Stimulated activated naive CD8-positive, alpha-beta T cell treated with anti-CD3 and anti-CD28 coated beads, Interleukin-15, amount 100 ng/mL, for 72 hours (primary cell): ENCODE measurements at regions not wholly inside any gene's neighbourhood (a gene's known extent, or its start where the extent isn't known, plus 50 kb on each side); places are given as distances from the start of the nearest gene placed in this dataset.

Source experiments
- ATAC-seq: fragments of 150-1000 bp; cut with Tn5 transposase; 2 replicates; pipeline ENCODE4 v1.10.0; 2021; ENCODE audit warnings: mild to moderate bottlenecking, moderate library complexity
- DNase-seq, 2 donors: peaks; one replicate each; pipeline ENCODE4 v3.0.0; 2021 to 2022
- H3K27ac Mint-ChIP-seq, 2 donors: one replicate each; pipeline ENCODE4 v1.8.0; 2022; ENCODE audit warnings: mild to moderate bottlenecking in 2 of 2, mixed read lengths in 2 of 2, moderate library complexity in 2 of 2
- H3K27me3 Mint-ChIP-seq: one replicate; pipeline ENCODE4 v1.8.0; 2022; ENCODE audit warnings: mixed read lengths
- H3K4me1 Mint-ChIP-seq: one replicate; pipeline ENCODE4 v1.8.0; 2022; ENCODE audit warnings: mild to moderate bottlenecking, mixed read lengths
- H3K4me3 Mint-ChIP-seq, 2 donors: one replicate each; pipeline ENCODE4 v1.8.0; 2022; ENCODE audit warnings: mild to moderate bottlenecking in 2 of 2, mixed read lengths in 2 of 2, moderate library complexity in 1 of 2
- H3K9me3 Mint-ChIP-seq, 2 donors: one replicate each; pipeline ENCODE4 v1.8.0; 2022; ENCODE audit warnings: mixed read lengths in 2 of 2

DNA sequence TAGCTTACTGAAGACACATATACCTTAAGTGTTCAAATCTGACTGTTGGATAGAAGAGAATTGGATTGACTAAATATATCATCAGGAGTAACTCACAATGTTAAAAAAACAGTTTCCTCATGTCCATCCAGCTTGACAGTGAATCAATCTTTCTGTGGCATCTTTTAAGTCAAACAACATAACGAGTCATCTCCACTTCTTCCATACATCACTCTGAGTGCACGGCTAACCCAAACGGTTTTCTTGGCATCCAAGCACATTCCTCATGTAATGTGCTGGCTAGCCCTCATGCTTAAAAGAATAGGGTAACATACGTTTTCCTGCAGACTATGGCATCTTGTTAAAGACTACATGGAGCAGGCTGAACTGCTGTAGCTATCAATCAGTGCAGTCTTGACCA lies 291.5 kb upstream of the TRPC7 start:
- H3K4me1 Mint-ChIP-seq = no peaks in the 10 kb centered on the region
- no peak for ATAC-seq
- no peaks in the 10 kb centered on the region for H3K9me3 Mint-ChIP-seq
- DNase-seq = no peak
- H3K27me3 Mint-ChIP-seq = no peaks in the 10 kb centered on the region
- H3K27ac Mint-ChIP-seq = no peak overlapping the region
- no peak overlapping the region for H3K4me3 Mint-ChIP-seq

DNA sequence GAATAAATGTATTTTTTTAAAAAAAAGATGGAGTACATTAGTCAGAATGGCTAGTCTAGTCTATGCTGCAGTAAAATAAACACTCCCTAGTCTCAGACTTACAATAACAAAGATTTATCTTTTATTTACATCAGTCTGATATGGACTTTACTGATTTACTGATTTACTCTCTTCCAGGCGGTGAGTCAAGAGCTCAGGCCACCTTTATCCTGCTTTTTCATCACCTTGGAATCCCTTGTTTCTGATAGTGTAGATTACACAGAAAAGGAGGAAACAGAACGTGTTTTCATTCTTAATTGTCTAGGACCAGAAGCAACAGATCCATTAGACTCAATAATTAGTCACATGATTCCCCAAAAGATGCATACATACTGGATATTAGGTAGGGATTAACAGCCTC lies 290.1 kb upstream of the TRPC7 start:
- ATAC-seq (no peak), DNase-seq (no peak)
- Mint-ChIP-seq H3K4me1 (no peaks in the 10 kb centered on the region), H3K4me3 (no peak overlapping the region), H3K9me3 (no peaks in the 10 kb centered on the region), H3K27ac (no peak overlapping the region), H3K27me3 (no peaks in the 10 kb centered on the region)

DNA sequence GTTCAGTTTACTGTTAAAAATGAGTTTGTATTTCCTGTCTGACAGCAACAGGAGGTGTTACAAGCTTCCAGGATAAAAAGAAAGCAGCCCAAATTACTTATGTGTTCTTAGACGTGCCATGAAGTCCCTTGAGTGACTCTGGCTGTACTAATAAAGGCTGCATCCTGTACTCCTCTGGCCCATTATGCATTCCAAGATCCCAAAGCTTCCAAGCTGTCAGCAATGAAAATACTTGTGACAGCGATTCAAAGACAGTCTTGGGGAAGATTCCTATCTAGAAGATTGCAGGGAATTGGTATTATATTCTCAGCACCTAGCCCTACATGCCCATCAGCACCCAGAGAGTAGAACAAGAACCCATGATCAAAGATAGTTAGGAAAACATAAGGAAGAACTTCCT lies 281.6 kb upstream of the TRPC7 start:
- peaks cover 0 to 6% of the 10 kb centered on the region in 2 donors for H3K9me3 Mint-ChIP-seq
- no peaks in the 10 kb centered on the region for H3K4me1 Mint-ChIP-seq
- H3K27ac Mint-ChIP-seq = no peak overlapping the region
- DNase-seq (no peak), ATAC-seq (no peak)
- no peaks in the 10 kb centered on the region for H3K27me3 Mint-ChIP-seq
- H3K4me3 Mint-ChIP-seq = no peak overlapping the region

DNA sequence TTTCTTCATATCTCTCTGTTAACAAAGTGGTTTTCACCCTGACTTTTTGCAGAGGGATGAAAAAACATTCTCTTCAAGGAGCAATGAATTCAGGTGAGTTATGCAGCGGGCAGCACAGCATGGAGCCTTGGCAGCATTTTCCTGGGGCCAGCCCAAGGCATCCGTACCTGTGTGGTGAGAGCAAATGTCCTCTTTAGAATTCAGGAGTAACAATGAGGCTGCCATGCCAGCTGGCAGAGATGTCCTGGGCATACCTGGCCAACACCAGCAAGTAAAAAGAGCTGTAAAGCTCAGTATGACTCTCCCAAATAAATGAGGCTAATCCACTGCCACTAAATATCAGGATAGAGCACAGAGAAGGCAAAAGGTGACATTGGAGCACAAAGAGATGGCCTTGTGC lies 277.6 kb upstream of the TRPC7 start:
- H3K9me3 Mint-ChIP-seq = peaks cover 0 to 6% of the 10 kb centered on the region in 2 donors
- H3K4me1 Mint-ChIP-seq = no peaks in the 10 kb centered on the region
- H3K4me3 Mint-ChIP-seq = no peak overlapping the region

DNA sequence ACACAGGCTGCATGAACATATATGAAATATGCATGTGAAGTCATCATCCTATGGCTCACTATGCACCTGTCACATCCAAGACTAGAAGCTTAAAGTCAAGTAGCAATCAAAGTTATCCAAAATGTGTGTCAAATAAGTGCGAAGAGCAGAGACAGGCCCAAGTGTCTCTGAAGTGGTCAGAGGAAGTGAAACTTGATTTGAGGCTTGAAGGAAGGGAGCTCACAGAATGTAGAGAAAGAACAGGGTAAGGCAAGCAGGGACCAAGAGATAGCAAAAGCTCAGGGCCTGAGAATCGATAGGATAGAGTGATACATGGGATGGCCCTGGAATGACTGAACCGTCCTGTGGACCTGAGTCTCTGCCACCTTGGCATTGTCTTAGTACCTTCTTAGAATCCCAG lies 274.3 kb upstream of the TRPC7 start:
- peaks cover 0 to under 1% of the 10 kb centered on the region in 2 donors for H3K9me3 Mint-ChIP-seq
- H3K27me3 Mint-ChIP-seq = no peaks in the 10 kb centered on the region
- ATAC-seq = no peak
- no peak overlapping the region for H3K4me3 Mint-ChIP-seq
- no peaks in the 10 kb centered on the region for H3K4me1 Mint-ChIP-seq
- H3K27ac Mint-ChIP-seq = no peak overlapping the region
- DNase-seq = no peak

More for the DNA sequence above, 277.6 kb upstream of the TRPC7 start:
- Mint-ChIP-seq H3K27ac (peak overlapping the region in 1 of 2 donors; percentile 12), H3K27me3 (no peaks in the 10 kb centered on the region)
- ATAC-seq = no peak
- DNase-seq = no peak

DNA sequence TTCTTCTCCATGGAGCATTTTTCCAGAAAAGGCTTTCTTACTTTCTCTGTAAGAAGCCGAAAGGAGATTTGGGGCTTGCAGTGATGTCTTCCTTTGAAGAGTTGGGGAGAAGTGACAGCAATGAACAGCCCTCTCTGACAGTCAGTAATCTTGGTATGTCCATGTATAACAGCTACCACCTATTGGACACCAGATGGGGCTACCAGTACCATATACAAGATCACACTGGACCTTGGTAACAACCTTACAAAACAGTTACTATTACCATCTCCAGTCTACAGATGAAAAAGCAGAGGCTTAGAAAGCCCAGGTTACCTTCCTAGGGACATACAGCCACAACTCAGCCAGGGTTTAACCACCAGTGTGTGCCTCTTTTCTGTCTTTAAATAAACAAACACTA lies 272.7 kb upstream of the TRPC7 start:
- no peaks in the 10 kb centered on the region for H3K27me3 Mint-ChIP-seq
- no peaks in the 10 kb centered on the region for H3K9me3 Mint-ChIP-seq
- no peak overlapping the region for H3K4me3 Mint-ChIP-seq
- ATAC-seq (no peak), DNase-seq (no peak)
- H3K4me1 Mint-ChIP-seq = no peaks in the 10 kb centered on the region
- H3K27ac Mint-ChIP-seq = no peak overlapping the region

DNA sequence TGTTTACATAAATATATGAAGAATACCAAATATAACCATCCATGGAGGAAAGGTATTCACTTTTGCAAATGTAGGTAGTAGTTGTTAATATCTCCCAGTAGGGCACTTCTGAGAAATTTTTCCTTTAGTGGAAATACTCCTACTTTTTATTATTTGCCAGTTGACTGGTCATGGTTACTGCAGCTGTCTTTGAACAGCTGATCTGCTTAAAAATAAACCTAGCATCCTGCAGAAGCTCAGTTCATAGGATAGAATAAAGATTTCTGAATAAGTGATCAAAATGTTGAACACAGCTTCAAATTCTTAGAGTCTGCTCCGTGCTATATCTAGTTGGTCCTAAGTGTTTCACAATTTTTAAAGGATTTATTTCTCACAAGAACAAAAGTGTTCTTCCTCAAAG lies 270.7 kb upstream of the TRPC7 start:
- Mint-ChIP-seq H3K4me1 (no peaks in the 10 kb centered on the region), H3K9me3 (no peaks in the 10 kb centered on the region), H3K27ac (no peak overlapping the region), H3K4me3 (no peak overlapping the region), H3K27me3 (no peaks in the 10 kb centered on the region)
- ATAC-seq (no peak), DNase-seq (no peak)

DNA sequence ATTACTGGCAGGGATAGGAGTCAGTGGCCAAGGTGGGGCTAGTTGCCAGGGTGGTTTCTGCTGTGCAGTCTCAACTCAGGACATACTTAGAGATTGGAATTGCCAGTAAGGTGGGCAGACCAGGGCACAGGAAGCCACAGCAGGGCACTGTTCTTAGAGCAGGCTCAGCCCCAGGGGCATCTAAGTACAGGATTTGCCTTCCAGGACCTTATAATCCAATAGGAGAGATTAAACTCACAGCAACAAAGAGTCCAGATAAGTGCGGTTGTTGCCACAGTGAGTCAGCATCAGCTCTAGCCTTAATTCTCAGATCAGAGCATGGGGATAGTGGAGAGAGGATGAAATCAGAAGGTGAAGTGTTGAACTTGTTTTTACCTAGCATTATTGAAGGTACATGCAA lies 265.8 kb upstream of the TRPC7 start:
- no peaks in the 10 kb centered on the region for H3K4me1 Mint-ChIP-seq
- DNase-seq = no peak
- no peak for ATAC-seq
- H3K4me3 Mint-ChIP-seq = no peak overlapping the region
- no peaks in the 10 kb centered on the region for H3K27me3 Mint-ChIP-seq
- no peak overlapping the region for H3K27ac Mint-ChIP-seq
- peaks cover 0 to 5% of the 10 kb centered on the region in 2 donors for H3K9me3 Mint-ChIP-seq

DNA sequence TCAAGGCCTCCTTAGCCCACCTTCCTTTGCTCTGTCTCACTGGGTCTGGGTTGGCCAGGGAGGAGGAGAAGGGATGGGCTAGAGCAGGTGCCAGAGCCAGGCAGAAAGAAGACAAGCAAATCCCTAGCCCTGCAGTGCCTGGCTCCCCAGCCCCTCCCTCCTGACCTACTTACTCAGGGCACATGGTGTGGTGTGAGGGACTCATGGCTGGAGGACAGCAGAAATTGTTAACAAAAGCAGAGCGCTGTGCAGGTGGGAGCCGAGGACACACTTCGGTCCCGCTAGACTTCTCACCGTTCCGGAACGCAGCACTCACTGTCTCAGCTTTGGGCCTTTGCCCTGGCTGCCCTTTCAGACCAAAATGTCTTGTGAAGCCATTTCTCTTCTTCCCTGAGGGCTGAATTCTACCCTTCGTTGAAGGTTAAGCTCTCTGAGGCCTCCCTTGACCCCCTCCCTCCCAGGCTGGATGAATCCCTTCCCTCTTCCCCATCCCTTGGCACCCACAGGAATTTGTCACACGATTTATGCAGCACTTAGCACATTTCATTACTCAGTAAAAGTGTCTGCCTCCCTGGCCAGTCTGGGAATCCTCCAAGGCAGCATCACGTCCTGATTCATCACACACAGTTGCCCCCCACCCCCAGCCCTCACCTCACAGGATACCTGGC lies 263.9 kb upstream of the TRPC7 start:
- H3K27ac Mint-ChIP-seq = no peak overlapping the region
- DNase-seq = no peak
- ATAC-seq = no peak
- no peak overlapping the region for H3K4me3 Mint-ChIP-seq
- peaks cover 0 to 5% of the 10 kb centered on the region in 2 donors for H3K9me3 Mint-ChIP-seq
- H3K27me3 Mint-ChIP-seq = no peaks in the 10 kb centered on the region
- H3K4me1 Mint-ChIP-seq = no peaks in the 10 kb centered on the region

DNA sequence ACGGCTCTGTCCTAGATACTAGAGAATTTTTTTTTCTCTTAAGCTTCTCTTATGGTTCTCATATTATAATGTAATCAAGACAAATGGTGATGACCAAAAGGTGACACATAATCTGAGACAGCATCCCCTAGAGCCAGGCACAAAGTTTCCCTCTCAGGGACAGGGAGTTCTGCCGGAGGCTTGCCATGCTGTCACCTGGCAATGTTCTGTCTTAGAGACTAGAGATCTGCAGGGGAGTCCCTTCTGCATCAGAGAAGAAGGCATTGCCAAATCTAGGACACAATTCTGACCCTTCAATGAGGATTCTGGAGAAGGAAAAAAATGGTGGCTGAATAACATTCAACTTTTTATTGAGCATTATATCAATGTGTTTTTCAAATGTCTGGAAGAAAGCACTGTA lies 261.2 kb upstream of the TRPC7 start:
- DNase-seq (no peak), ATAC-seq (no peak)
- Mint-ChIP-seq H3K9me3 (peaks cover 0 to 5% of the 10 kb centered on the region in 2 donors), H3K27me3 (no peaks in the 10 kb centered on the region), H3K27ac (no peak overlapping the region), H3K4me3 (no peak overlapping the region), H3K4me1 (no peaks in the 10 kb centered on the region)

DNA sequence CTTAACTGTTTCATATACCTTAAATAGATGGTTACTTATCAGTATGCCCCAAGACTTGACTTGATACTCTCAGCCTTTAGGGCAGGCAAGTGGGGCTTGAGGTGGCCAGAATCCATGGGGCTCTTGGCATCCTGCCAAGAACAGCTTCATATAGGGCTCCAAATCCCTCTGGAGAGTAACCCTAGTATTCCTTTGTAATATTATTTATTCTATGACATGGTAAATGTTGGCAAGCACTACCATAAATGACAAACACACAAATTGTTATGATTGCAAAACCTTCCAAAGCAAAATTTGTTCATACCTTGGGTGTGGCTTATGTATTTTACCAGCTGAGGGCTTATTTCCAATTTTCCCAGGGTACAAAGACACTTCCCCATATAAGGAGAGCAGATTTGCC lies 257.4 kb upstream of the TRPC7 start:
- Mint-ChIP-seq H3K27ac (no peak overlapping the region), H3K9me3 (peaks cover 0 to 5% of the 10 kb centered on the region in 2 donors), H3K27me3 (no peaks in the 10 kb centered on the region), H3K4me3 (no peak overlapping the region), H3K4me1 (no peaks in the 10 kb centered on the region)
- ATAC-seq = no peak
- DNase-seq = no peak

DNA sequence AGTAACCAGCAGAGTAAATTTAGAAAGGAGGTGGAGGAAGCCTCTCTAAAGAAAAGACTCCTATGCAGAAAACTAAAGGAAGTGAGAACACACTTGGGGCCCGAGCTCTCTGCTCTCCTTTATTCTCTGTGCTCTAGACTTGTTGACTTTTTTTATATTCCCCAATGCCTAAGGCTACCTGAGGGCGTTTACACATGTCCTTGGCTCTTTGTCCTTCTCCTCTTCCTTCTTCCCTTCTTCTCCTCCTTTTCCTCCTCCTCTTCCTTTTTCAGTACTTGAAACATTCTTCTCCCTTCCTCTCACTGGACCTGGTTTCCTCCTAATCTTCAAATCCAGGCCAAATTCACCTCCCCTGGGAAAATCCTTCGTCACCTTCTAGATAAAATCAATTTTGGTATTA lies 256.4 kb upstream of the TRPC7 start:
- Mint-ChIP-seq H3K4me1 (no peaks in the 10 kb centered on the region), H3K27ac (peak overlapping the region in 1 of 2 donors; percentile 30), H3K4me3 (no peak overlapping the region), H3K27me3 (no peaks in the 10 kb centered on the region), H3K9me3 (peaks cover 0 to 1% of the 10 kb centered on the region in 2 donors)
- no peak for DNase-seq
- no peak for ATAC-seq

DNA sequence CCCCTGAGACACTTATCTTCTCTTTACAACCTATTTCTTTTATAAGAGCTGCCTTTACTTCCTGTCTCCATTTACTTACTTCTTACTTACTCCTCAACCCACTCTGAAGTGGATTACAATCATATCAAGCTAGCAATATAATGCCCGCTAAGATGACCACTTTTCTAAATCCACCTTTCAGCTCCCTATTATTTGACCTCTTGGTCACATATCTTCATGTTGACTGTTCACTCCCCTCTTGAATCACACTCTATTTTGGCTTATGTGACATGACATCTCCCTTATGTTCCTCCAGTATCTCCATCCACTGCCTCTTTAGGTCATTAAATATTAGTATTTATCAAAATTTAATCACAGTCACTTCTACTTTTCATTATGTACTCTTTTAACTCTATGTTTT lies 255.3 kb upstream of the TRPC7 start:
- DNase-seq (no peak), ATAC-seq (no peak)
- no peaks in the 10 kb centered on the region for H3K27me3 Mint-ChIP-seq
- H3K27ac Mint-ChIP-seq = no peak overlapping the region
- no peak overlapping the region for H3K4me3 Mint-ChIP-seq
- H3K9me3 Mint-ChIP-seq = no peaks in the 10 kb centered on the region
- no peaks in the 10 kb centered on the region for H3K4me1 Mint-ChIP-seq

DNA sequence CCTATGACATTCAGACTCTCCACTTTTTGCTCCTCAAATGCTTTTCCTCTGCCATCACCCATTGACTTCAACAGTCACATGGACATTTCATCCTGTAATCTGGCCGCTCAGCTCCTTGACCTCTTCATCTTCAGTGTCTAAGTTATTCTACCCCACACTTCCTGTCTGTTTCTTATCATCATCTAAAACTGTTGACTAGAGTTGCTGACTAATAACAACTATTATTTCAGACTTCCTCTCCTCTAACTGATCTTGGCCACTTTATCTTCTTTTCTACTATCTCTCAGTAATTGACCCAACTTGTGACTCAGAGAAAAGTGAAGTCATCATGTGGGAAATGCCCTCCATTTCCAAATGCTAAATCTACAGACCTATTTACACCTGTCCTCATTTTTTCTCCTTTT lies 254.7 kb upstream of the TRPC7 start:
- no peak for DNase-seq

DNA sequence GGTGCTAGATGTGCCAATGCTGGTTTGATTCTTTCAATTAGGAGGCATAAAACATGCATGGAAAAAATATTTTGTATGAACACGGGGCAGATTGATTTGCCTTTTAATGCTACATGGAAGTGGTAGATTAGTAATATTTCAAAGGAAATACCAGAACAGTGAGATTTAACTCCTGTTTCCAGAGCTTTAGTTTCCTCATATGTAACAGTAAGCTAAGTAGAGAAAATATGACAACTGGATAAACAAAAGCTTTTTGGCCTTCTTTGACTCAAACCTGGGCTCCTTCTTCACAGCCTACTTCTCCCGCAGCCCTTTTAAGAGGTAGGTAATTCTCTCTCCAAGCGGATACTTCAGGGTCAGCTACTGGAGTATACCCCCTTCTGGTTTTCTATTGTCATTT lies 254.2 kb upstream of the TRPC7 start:
- DNase-seq (no peak), ATAC-seq (no peak)
- Mint-ChIP-seq H3K27ac (no peak overlapping the region), H3K4me1 (no peaks in the 10 kb centered on the region), H3K4me3 (no peak overlapping the region), H3K27me3 (no peaks in the 10 kb centered on the region), H3K9me3 (no peaks in the 10 kb centered on the region)

More for the DNA sequence above, 254.7 kb upstream of the TRPC7 start:
- Mint-ChIP-seq H3K27me3 (no peaks in the 10 kb centered on the region), H3K27ac (no peak overlapping the region), H3K4me3 (no peak overlapping the region), H3K9me3 (no peaks in the 10 kb centered on the region), H3K4me1 (no peaks in the 10 kb centered on the region)
- no peak for ATAC-seq

DNA sequence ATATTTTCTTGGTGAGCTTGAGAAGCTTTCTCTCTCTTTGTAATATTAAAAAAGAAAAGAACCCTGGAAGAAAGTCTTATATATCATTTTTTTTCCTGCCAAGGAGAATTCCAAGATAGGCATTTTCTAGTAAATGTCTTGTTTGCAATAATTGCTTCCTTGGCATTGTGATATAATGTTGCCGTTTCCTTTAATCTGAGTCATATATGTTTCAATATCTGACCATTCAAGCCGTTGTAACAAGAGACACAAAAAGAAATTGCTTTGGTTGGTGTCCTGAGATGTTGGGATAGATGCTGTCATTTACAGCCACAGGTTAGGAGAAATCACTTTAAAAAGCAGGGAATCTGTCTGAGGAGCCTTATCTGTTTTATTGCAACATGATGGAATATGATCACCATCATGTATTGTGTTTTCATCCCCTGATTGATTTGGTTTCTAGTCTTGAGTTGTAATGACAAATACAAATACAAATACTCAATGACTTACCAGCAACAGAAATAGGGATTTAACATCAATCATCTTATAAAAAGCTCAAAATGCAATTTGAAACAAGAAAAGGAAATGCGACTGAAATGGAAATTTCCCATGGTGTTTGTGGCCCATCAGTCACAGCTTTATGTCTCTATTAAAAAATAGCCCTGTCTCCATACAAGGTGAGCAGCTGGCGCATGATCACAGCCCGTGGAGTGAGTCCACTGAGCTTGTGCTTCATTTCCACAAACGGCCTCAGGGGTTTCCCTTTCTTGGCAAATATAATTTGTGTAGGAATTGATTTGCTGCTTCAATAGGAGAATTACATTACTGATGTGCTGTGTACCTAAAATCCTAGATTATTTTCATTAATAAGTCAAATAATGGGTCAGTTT lies 250.1 kb upstream of the TRPC7 start:
- DNase-seq (no peak), ATAC-seq (no peak)
- Mint-ChIP-seq H3K27ac (no peak overlapping the region), H3K27me3 (no peaks in the 10 kb centered on the region), H3K4me1 (no peaks in the 10 kb centered on the region), H3K4me3 (no peak overlapping the region), H3K9me3 (peaks cover 0 to 4% of the 10 kb centered on the region in 2 donors)
